OCI-LY3 (cell line): ENCODE measurements at regions not wholly inside any gene's neighbourhood (a gene's known extent, or its start where the extent isn't known, plus 50 kb on each side); places are given as distances from the start of the nearest gene placed in this dataset.

ENCODE experiments used
- H2AFZ ChIP-seq: fragments of 200-600, 300-600 bp; shearing (Covaris generic); 2 replicates; pipeline ENCODE4 v1.6.0; 2014; ENCODE audit warnings: antibody characterized with exemption, low read depth, low read length
- H3K27ac ChIP-seq: fragments of 200-600, 300-600 bp; sonication (generic); 2 replicates; pipeline ENCODE4 v1.5.1; 2014; ENCODE audit warnings: mild to moderate bottlenecking, low read length, moderate library complexity, mixed read lengths
- H3K27me3 ChIP-seq: fragments of 200-600, 300-600 bp; sonication (generic); 2 replicates; pipeline ENCODE4 v1.6.1; 2014; ENCODE audit warnings: low read depth, low read length, mixed read lengths
- H3K36me3 ChIP-seq: fragments of 200-600, 300-600 bp; sonication (generic); replicated peaks from 2 replicates; pipeline ENCODE3; 2014; ENCODE audit warnings: low read depth, low read length, mixed read lengths
- H3K4me1 ChIP-seq: fragments of 300-600, 200-600 bp; sonication (generic); 2 replicates; pipeline ENCODE4 v1.6.1; 2014; ENCODE audit warnings: low read length, mixed read lengths
- H3K4me2 ChIP-seq: fragments of 200-600, 300-600 bp; sonication (generic); 2 replicates; pipeline ENCODE4 v1.6.1; 2014; ENCODE audit warnings: low read length, mixed read lengths
- H3K4me3 ChIP-seq: fragments of 300-600, 200-600 bp; sonication (generic); 2 replicates; pipeline ENCODE4 v1.5.1; 2014; ENCODE audit warnings: antibody characterized with exemption, mild to moderate bottlenecking, low read length, moderate library complexity
- H3K79me2 ChIP-seq: fragments of 300-600, 200-600 bp; shearing (Covaris generic); 2 replicates; pipeline ENCODE4 v1.6.1; 2014; ENCODE audit warnings: mild to moderate bottlenecking, low read length, mixed read lengths
- H3K9ac ChIP-seq: fragments of 300-600, 200-600 bp; shearing (Covaris generic); 2 replicates; pipeline ENCODE4 v1.6.0; 2014; ENCODE audit warnings: mild to moderate bottlenecking, low read length, moderate library complexity
- H3K9me3 ChIP-seq: fragments of 200-600, 300-600 bp; shearing (Covaris generic); 2 replicates; pipeline ENCODE4 v1.6.1; 2014; ENCODE audit warnings: low read length, mixed read lengths; ENCODE audit not compliant: insufficient read depth
- H4K20me1 ChIP-seq: fragments of 200-600, 300-600 bp; sonication (generic); 2 replicates; pipeline ENCODE4 v1.6.1; 2016; ENCODE audit warnings: low read length, mixed read lengths; ENCODE audit not compliant: insufficient read depth
- EZH2phosphoT487 ChIP-seq: fragments of 200-600 bp; shearing (Covaris generic); IDR thresholded peaks from 2 replicates; pipeline ENCODE4 v1.6.1; 2018; ENCODE audit warnings: antibody characterized with exemption, mixed run types, low read depth
- TF ChIP-seq, protein P1 (sequence below): fragments of 200-600, 300-600 bp; sonication (generic); IDR thresholded peaks from 2 replicates; pipeline ENCODE4 v1.5.1; 2014; ENCODE audit warnings: antibody characterized with exemption, low read length, low read depth

DNA sequence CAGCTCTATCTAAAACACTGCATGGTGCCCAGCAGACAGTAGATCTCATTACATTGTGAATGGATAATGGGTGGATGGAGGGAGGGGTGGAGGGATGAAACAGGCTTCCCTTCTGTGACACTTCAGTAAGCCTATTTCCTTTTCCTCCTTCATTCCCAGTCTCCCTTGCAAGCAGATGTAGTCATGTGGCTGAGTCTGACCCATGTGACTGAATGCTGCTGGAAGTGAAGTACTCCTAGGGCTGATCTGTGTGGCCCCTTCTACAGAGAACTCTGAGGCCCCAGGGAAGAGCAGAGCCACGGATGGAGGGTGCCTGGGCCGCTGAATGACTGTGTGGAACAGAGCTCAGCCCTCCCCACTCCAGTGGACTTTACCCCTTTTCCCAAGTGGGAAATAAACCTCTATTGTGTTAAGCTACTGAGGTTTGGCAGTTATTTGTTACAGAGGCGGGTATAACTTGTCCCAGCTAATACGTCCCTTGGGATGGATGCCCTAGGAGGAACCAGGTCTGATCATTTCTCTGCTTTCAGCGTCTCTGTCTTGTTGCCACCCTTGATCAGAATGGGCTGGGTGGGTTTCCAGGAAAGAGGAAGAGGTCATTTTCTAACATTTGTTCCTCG, 176.1 kb upstream of the MVB12B start:
- peaks cover 13% of the 10 kb centered on the region for H3K4me1 ChIP-seq
- H2AFZ ChIP-seq, result no peak overlapping the region
- no peaks in the 10 kb centered on the region for H4K20me1 ChIP-seq
- H3K9me3 ChIP-seq, result no peaks in the 10 kb centered on the region
- TF ChIP-seq, protein P1, sequence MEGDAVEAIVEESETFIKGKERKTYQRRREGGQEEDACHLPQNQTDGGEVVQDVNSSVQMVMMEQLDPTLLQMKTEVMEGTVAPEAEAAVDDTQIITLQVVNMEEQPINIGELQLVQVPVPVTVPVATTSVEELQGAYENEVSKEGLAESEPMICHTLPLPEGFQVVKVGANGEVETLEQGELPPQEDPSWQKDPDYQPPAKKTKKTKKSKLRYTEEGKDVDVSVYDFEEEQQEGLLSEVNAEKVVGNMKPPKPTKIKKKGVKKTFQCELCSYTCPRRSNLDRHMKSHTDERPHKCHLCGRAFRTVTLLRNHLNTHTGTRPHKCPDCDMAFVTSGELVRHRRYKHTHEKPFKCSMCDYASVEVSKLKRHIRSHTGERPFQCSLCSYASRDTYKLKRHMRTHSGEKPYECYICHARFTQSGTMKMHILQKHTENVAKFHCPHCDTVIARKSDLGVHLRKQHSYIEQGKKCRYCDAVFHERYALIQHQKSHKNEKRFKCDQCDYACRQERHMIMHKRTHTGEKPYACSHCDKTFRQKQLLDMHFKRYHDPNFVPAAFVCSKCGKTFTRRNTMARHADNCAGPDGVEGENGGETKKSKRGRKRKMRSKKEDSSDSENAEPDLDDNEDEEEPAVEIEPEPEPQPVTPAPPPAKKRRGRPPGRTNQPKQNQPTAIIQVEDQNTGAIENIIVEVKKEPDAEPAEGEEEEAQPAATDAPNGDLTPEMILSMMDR, result no peak
- no peak for TF ChIP-seq EZH2phosphoT487
- no peaks in the 10 kb centered on the region for H3K36me3 ChIP-seq
- no peak overlapping the region for H3K9ac ChIP-seq
- H3K79me2 ChIP-seq, result no peaks in the 10 kb centered on the region
- H3K27me3 ChIP-seq, result peaks cover 30% of the 10 kb centered on the region
- no peak overlapping the region for H3K4me3 ChIP-seq
- H3K4me2 ChIP-seq, result no peak overlapping the region
- no peak overlapping the region for H3K27ac ChIP-seq

DNA sequence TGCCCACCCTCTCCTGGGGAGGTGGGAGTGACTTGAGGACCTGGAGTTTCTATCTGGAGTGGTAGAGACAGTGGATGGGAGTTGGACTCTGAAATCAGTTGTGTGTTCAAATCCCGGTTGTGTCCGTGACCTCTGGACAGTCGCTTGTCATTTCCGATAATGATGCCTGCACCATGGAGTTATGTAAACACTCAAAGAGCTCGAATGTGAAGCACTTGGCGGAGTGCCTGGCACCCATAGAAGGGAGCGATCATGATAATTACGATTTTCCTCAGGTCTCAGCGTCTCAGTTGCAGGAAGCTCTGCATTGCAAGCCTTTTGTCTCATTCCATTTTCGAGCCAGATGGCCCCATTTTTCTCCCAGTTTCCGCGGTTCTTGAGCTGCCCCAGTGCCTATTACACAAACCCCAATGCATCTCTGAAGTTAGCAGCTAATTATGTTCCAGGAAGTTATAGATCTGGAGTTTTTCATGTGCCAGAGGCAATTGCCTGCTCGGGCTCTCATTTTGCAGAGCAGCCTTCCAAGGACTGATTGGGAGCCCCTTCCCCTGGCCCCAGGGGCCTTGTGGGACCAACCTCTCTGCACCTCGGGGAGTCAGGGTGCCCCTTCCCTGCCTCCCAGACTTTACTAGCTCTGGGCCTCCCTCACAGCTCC, 175.5 kb upstream of the MVB12B start:
- Histone ChIP-seq H3K79me2 (no peaks in the 10 kb centered on the region), H3K4me2 (no peak overlapping the region), H3K36me3 (no peaks in the 10 kb centered on the region), H4K20me1 (no peaks in the 10 kb centered on the region), H2AFZ (no peak overlapping the region), H3K4me3 (no peak overlapping the region), H3K27me3 (peaks cover 30% of the 10 kb centered on the region), H3K9me3 (no peaks in the 10 kb centered on the region), H3K9ac (no peak overlapping the region), H3K27ac (no peak overlapping the region), H3K4me1 (peaks cover 7% of the 10 kb centered on the region)
- TF ChIP-seq EZH2phosphoT487, result no peak
- TF ChIP-seq, protein P1, result no peak

DNA sequence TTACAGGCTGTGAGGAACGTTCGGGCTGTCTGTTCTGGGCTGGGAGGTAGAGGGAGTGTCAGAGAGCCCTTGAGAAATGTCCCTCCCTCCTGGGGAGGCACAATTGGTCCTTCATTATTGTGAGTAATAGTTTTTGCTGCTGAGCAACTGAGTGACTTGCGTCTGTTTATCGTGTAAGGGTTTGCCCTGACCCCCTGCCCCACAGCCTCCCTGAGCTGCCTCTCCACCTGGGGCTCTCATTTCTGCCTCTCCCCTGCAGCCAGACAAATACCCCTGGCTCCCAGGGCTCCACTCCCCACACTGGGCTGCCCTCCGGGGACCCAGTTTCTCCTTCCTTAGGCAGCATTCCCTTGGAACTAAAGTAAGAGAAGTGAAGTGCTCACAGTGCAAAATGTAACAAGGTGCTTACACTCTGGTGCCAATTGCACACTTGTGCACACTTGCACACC, 174.9 kb upstream of the MVB12B start:
- peaks cover 27% of the 10 kb centered on the region for H3K27me3 ChIP-seq
- no peak overlapping the region for H3K9ac ChIP-seq
- no peak for TF ChIP-seq EZH2phosphoT487
- TF ChIP-seq, protein P1, result no peak
- H2AFZ ChIP-seq, result no peak overlapping the region
- no peak overlapping the region for H3K27ac ChIP-seq
- no peaks in the 10 kb centered on the region for H3K9me3 ChIP-seq
- H4K20me1 ChIP-seq, result no peaks in the 10 kb centered on the region
- no peaks in the 10 kb centered on the region for H3K36me3 ChIP-seq
- H3K4me3 ChIP-seq, result no peak overlapping the region
- peaks cover 2% of the 10 kb centered on the region for H3K4me1 ChIP-seq
- H3K79me2 ChIP-seq, result no peaks in the 10 kb centered on the region
- H3K4me2 ChIP-seq, result no peak overlapping the region

DNA sequence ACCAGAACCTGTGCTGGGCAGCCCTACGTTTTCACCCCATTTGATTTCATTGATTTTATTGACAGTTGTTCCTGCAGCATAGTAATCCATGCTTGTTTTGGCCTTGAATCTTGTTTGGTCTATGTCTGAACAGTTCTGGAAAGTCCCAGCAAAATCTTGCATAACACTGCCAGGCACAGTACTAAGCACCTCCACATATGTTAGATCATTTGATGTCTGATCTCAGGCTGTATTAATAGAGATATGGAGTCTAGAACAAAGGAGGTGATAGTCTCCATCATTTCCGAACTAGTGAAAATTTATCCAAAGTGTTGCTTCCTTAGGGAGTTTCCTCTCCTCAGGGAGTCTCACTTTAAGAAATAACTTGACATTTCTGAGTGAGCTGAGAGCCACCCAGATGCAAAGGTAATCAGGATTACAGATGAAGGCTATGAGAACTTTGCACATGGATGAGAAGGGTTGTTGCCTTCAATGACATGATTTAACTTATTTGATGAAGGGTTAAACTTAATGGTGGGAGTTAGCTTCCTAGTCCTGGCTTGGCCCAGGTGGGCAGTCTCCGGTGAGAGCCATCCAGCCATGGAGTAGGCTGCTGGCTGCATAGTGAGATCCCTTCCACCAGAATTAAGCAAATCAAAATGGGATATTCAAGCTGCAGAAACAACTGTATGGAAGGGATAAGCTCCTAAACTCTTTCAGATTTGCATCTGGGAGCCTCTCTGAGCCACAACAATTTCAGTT, 173.8 kb upstream of the MVB12B start:
- Histone ChIP-seq H3K9me3 (no peaks in the 10 kb centered on the region), H2AFZ (no peak overlapping the region), H4K20me1 (no peaks in the 10 kb centered on the region), H3K4me2 (no peak overlapping the region), H3K9ac (no peak overlapping the region), H3K4me3 (no peak overlapping the region), H3K27ac (no peak overlapping the region), H3K4me1 (no peaks in the 10 kb centered on the region), H3K27me3 (peaks cover 16% of the 10 kb centered on the region; the same call in 1 of the 2 replicates), H3K79me2 (no peaks in the 10 kb centered on the region), H3K36me3 (no peaks in the 10 kb centered on the region)
- TF ChIP-seq EZH2phosphoT487, result no peak
- TF ChIP-seq, protein P1, result no peak
